GM23338 (cell line): ENCODE measurements at regions not wholly inside any gene's neighbourhood (a gene's known extent, or its start where the extent isn't known, plus 50 kb on each side); places are given as distances from the start of the nearest gene placed in this dataset.

Experiments used
- ATAC-seq: fragments of 200-7000 bp; cut with Tn5 transposase; 3 replicates; pipeline ENCODE4 v1.9.1; 2020
- DNase-seq: peaks from one replicate; pipeline ENCODE4 v3.0.0-alpha.2; 2015; ENCODE audit warnings: low spot score
- H2AFZ ChIP-seq: fragments of 200-600 bp; sonication (generic); 2 replicates; pipeline ENCODE4 v1.8.0; 2016; ENCODE audit warnings: antibody characterized with exemption, mild to moderate bottlenecking, moderate library complexity
- H3F3A ChIP-seq: fragments of 200-600 bp; sonication (generic); replicated peaks from 2 replicates; pipeline ENCODE4 v1.8.0; 2017; ENCODE audit warnings: antibody characterized with exemption, mixed run types, low read depth
- H3K27ac ChIP-seq: fragments of 200-600 bp; sonication (generic); 2 replicates; pipeline ENCODE4 v1.6.1; 2016; ENCODE audit warnings: low read depth
- H3K27me3 ChIP-seq: fragments of 200-600 bp; sonication (generic); 2 replicates; pipeline ENCODE4 v1.8.0; 2016; ENCODE audit warnings: mild to moderate bottlenecking, mixed run types, moderate library complexity; ENCODE audit not compliant: insufficient read depth
- H3K36me3 ChIP-seq: fragments of 200-600 bp; sonication (generic); 2 replicates; pipeline ENCODE4 v1.8.0; 2016; ENCODE audit warnings: mild to moderate bottlenecking; ENCODE audit not compliant: insufficient read depth
- H3K4me1 ChIP-seq: fragments of 200-600 bp; sonication (generic); 2 replicates; pipeline ENCODE4 v1.8.0; 2016; ENCODE audit warnings: mild to moderate bottlenecking, moderate library complexity; ENCODE audit not compliant: insufficient read depth
- H3K4me2 ChIP-seq: fragments of 200-600 bp; sonication (generic); 2 replicates; pipeline ENCODE4 v1.7.1; 2017; ENCODE audit warnings: mixed run types
- H3K4me3 ChIP-seq: fragments of 200-600 bp; sonication (generic); 2 replicates; pipeline ENCODE4 v1.6.1; 2016; ENCODE audit warnings: mixed run types
- H3K79me2 ChIP-seq: fragments of 200-600 bp; sonication (generic); replicated peaks from 2 replicates; pipeline ENCODE4 v1.8.0; 2017; ENCODE audit warnings: mild to moderate bottlenecking; ENCODE audit not compliant: insufficient read depth
- H3K9me2 ChIP-seq: fragments of 200-600 bp; sonication (generic); 2 replicates; pipeline ENCODE4 v1.8.0; 2017; ENCODE audit not compliant: insufficient read depth
- H4K20me1 ChIP-seq: fragments of 200-600 bp; sonication (generic); replicated peaks from 2 replicates; pipeline ENCODE4 v1.8.0; 2017; ENCODE audit warnings: mild to moderate bottlenecking; ENCODE audit not compliant: insufficient read depth
- H3K27ac Mint-ChIP-seq: 2 replicates; pipeline ENCODE4 v1.8.0; 2020; ENCODE audit warnings: inconsistent platforms, mild to moderate bottlenecking, moderate library complexity, mixed read lengths
- H3K27me3 Mint-ChIP-seq: 3 replicates; pipeline ENCODE4 v1.8.0; 2022; ENCODE audit warnings: low read depth, mild to moderate bottlenecking, moderate library complexity, mixed read lengths, inconsistent platforms; ENCODE audit not compliant: insufficient read depth, poor library complexity
- H3K36me3 Mint-ChIP-seq: 3 replicates; pipeline ENCODE4 v1.8.0; 2021; ENCODE audit warnings: low read depth, mild to moderate bottlenecking, inconsistent platforms, moderate library complexity, mixed read lengths
- H3K4me1 Mint-ChIP-seq: 3 replicates; pipeline ENCODE4 v1.8.0; 2020; ENCODE audit warnings: mild to moderate bottlenecking, inconsistent platforms, mixed read lengths
- H3K4me3 Mint-ChIP-seq: 3 replicates; pipeline ENCODE4 v1.8.0; 2021; ENCODE audit warnings: moderate library complexity, mild to moderate bottlenecking, inconsistent platforms, mixed read lengths
- H3K9me3 Mint-ChIP-seq: 3 replicates; pipeline ENCODE4 v1.8.0; 2020; ENCODE audit warnings: moderate library complexity, mild to moderate bottlenecking, inconsistent platforms, mixed read lengths
- CREB1 ChIP-seq: fragments of 250-450 bp; sonication (Bioruptor Pico); IDR thresholded peaks from 2 replicates; pipeline ENCODE4 v1.5.0; 2020; ENCODE audit warnings: low read depth, mild to moderate bottlenecking, moderate library complexity
- CTCF ChIP-seq, 2 experiments: fragments of 200-600 bp in 1 of 2; sonication (generic) in 1 of 2; conservative IDR thresholded peaks; 2 replicates each; pipeline versions ENCODE4 v1.5.1 to v1.6.1; 2016 to 2017; ENCODE audit warnings: antibody characterized with exemption in 2 of 2, low read depth in 2 of 2, mild to moderate bottlenecking in 2 of 2, moderate library complexity in 1 of 2
- ETS1 ChIP-seq: IDR thresholded peaks from 2 replicates; pipeline ENCODE4 v1.6.1; 2016; ENCODE audit warnings: antibody characterized with exemption
- EZH2 ChIP-seq: fragments of 200-600 bp; sonication (generic); IDR thresholded peaks from one replicate; pipeline ENCODE4 v1.8.0; 2017; ENCODE audit warnings: antibody characterized with exemption, mild to moderate bottlenecking, low read depth; ENCODE audit not compliant: unreplicated experiment
- EZH2phosphoT487 ChIP-seq: fragments of 200-600 bp; sonication (generic); IDR thresholded peaks from one replicate; pipeline ENCODE4 v1.8.1; 2018; ENCODE audit warnings: antibody characterized with exemption; ENCODE audit not compliant: unreplicated experiment
- JUNB ChIP-seq: IDR thresholded peaks from one replicate; pipeline ENCODE4 v1.6.1; 2016; ENCODE audit warnings: antibody characterized with exemption; ENCODE audit not compliant: unreplicated experiment
- NANOG ChIP-seq: IDR thresholded peaks from 2 replicates; pipeline ENCODE4 v1.6.1; 2016; ENCODE audit warnings: antibody characterized with exemption, borderline replicate concordance
- POLR2AphosphoS5 ChIP-seq: IDR thresholded peaks from 2 replicates; pipeline ENCODE4 v1.6.1; 2016; ENCODE audit warnings: antibody characterized with exemption, low read depth
- REST ChIP-seq: IDR thresholded peaks from one replicate; pipeline ENCODE4 v1.6.1; 2018; ENCODE audit warnings: antibody characterized with exemption; ENCODE audit not compliant: unreplicated experiment
- STAT1 ChIP-seq: IDR thresholded peaks from one replicate; pipeline ENCODE4 v1.6.1; 2016; ENCODE audit warnings: antibody characterized with exemption; ENCODE audit not compliant: unreplicated experiment
- ZNF114 ChIP-seq: fragments of 250-450 bp; sonication (Bioruptor Pico); IDR thresholded peaks from 2 replicates; pipeline ENCODE4 v1.5.0; 2020; ENCODE audit warnings: mild to moderate bottlenecking, moderate library complexity
- ZNF462 ChIP-seq: fragments of 250-450 bp; sonication (Bioruptor Pico); IDR thresholded peaks from 2 replicates; pipeline ENCODE4 v1.5.0; 2020; ENCODE audit warnings: mild to moderate bottlenecking, moderate library complexity

GRCh38 chr15:70486451-70487386, 276.6 kb downstream of the UACA start:
- Histone ChIP-seq H3K4me2 (no peak overlapping the region), H3K4me1 (no peaks in the 10 kb centered on the region), H3K27me3 (no peaks in the 10 kb centered on the region), H4K20me1 (no peaks in the 10 kb centered on the region), H3K36me3 (no peaks in the 10 kb centered on the region), H3K4me3 (no peak overlapping the region), H3K79me2 (no peaks in the 10 kb centered on the region), H3F3A (no peaks in the 10 kb centered on the region), H2AFZ (no peak overlapping the region), H3K27ac (no peak overlapping the region), H3K9me2 (no peaks in the 10 kb centered on the region)
- Mint-ChIP-seq H3K4me1 (no peaks in the 10 kb centered on the region), H3K27me3 (peaks cover 9% of the 10 kb centered on the region), H3K36me3 (no peaks in the 10 kb centered on the region), H3K4me3 (no peak overlapping the region), H3K9me3 (no peaks in the 10 kb centered on the region; the same call in 2 of the 3 replicates), H3K27ac (no peak overlapping the region)
- TF ChIP-seq REST = no peak
- TF ChIP-seq NANOG = no peak
- no peak for TF ChIP-seq ETS1
- no peak for TF ChIP-seq EZH2phosphoT487
- no peak for TF ChIP-seq STAT1
- no peak for TF ChIP-seq JUNB
- TF ChIP-seq ZNF462 (CRISPR knock-in tag) = no peak
- TF ChIP-seq ZNF114 (CRISPR knock-in tag) = no peak
- TF ChIP-seq POLR2AphosphoS5 = no peak
- no peak for TF ChIP-seq CREB1 (CRISPR knock-in tag)
- TF ChIP-seq CTCF (conservative IDR thresholded peaks at IDR 0.05; ENCODE audit: low read depth in 2 of 2) = no peak
- no peak for TF ChIP-seq EZH2
- DNase-seq = no peak
- ATAC-seq = no peak
